NAMALWA (cell line): ENCODE measurements at regions not wholly inside any gene's neighbourhood (a gene's known extent, or its start where the extent isn't known, plus 50 kb on each side); places are given as distances from the start of the nearest gene placed in this dataset.
"Not testable (repeated sequence)": the region's sequence is repeated elsewhere in the genome, so short reads cannot be mapped to it uniquely, and the experiment has no call there.

Experiments used
- DNase-seq: peaks from one replicate; pipeline ENCODE4 v3.0.0-alpha.2; 2015; ENCODE audit warnings: low spot score

- DNase-seq = no peak
Observed at GRCh38 chrX:39226251-39226650, 425.0 kb downstream of the MID1IP1 start.

GRCh38 chrX:39227371-39227770 lies 426.1 kb downstream of the MID1IP1 start:
- no peak for DNase-seq

DNA sequence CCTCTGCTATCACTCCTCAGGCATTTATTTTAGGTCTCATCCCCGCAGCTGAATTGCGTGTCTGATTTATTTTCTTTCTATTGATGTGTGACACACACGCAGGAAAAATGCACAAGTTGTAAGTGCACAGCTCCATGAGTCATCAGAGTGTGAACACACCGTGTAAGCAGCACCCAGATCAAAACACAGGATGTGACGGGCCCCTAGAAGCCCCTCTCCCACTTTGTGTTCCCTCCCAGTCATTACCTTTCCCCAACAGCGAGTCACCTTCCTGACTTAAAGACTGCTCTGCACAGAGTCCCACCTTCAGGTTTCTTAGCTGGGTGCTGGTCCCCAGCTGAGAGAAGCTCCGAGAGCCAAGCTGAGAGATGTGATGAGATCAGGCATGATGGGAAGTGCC lies 436.7 kb downstream of the MID1IP1 start:
- no peak for DNase-seq

- DNase-seq = peak; percentile 50
Observed at GRCh38 chrX:39242187-39242586, 440.9 kb downstream of the MID1IP1 start.

DNA sequence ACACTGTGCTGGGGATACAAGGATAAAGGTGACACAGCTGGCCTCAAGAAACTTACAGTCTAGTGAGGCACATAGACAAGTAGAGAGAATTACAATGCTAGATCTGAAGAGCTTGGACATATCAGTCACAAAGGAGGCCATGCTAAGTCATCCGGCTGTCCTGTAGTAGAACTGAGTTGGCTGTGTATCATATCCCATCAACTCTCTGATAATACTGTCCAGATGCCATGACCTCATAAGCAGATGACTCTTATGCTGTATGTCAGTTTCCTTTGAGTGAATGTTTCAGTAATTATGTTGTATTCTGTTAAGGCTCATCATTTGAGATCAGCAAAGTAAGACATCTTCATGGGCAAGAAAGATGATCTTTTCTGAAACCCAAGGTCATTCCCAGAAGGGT lies 442.9 kb downstream of the MID1IP1 start:
- no peak for DNase-seq

GRCh38 chrX:39245024-39245423 lies 443.8 kb downstream of the MID1IP1 start:
- DNase-seq = no peak

GRCh38 chrX:39247536-39247935 lies 446.3 kb downstream of the MID1IP1 start:
- no peak for DNase-seq

DNA sequence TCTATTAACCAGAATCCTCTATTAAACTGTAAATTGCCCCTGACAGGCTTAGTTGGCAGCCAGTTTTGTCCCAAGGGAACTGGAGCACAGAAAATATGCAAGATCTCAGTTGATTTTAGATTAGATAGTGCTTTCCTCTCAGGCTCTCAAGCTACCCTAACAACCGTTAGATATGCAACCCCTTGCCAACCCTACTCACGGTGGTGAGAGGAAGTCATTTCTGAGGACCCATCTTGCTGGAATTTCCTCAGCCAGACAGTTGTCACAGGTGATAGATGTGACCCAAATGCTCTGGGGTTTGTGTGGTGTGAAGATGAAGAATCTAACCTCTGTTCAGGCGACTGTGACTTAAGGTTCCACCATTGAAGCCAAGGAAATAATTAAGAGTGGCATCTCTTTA lies 447.1 kb downstream of the MID1IP1 start:
- no peak for DNase-seq

DNA sequence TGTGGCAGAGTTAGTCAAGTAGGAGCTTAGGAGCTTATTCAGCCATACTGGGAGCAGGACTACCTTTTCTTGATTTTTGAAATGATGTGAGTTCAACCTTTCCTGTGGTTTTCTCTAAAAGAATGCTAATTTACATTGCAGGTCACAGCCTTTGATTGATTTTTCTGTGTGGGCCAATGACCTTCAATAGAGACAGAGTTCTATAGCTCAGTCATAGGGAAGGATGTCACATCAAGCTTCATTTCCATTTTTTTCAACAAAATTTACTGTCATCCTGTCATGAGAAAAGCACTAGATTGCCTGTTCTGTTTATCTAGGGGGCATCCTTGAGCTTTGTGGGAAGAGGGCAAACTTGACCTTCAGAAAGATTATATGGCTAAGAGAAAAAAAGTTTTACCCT lies 448.7 kb downstream of the MID1IP1 start:
- no peak for DNase-seq

DNA sequence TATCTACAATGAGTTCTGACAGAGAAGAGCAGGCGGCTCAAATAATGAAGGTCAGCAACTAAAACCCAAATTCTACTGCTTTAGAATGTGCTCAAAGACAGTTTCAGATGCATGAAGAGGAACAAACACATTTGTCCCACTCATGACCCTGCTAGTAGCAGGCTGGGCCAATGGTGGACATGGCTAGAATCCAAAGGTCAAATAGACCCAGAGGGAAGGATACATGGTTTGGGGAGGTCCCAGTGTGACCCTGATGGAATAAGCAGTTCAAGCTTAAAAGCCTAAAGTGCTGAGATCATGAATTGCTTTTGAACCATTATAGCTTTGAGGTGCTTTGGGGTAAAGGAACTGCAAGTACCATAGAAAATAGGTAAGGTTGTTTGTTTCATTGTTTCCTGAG lies 450.7 kb downstream of the MID1IP1 start:
- DNase-seq = no peak

DNA sequence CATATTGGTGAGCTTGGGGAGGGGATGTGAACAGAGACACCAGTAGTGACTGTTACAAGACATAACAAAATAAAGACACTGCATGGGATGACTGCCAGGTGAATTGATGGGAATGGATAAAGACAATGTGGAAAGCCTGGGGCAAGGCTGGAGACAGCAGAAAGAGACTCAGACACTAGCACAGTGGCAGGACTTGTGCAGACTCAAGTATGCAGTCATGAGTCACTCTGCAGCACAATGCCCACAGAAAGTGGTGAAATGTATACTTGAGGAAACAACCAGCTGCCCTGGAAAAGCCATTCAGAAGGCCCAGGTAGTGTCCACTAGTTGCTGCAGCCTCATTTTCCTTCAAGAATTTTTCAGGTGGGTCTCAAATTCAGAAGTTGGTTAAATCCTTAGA lies 452.3 kb downstream of the MID1IP1 start:
- no peak for DNase-seq

- no peak for DNase-seq
Observed at GRCh38 chrX:39258331-39258730, 457.1 kb downstream of the MID1IP1 start.

DNA sequence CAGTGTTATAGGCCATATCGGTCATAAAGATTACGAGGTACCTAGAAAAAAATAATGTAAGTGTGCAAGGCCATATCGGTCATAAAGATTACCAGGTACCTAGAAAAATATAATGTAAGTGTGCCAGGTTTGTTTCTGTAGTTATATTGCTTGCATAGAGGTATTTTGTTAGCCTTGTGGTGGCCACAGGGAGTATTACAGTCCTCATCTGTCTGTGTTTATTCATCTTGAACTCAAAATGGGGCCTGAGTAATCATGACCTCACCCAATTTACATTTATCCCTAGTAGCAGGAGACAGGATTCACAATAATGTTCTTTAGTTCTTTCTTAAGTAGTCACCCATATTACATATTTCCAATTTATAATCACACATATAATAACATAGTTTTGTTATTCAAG lies 459.7 kb downstream of the MID1IP1 start:
- no peak for DNase-seq

DNA sequence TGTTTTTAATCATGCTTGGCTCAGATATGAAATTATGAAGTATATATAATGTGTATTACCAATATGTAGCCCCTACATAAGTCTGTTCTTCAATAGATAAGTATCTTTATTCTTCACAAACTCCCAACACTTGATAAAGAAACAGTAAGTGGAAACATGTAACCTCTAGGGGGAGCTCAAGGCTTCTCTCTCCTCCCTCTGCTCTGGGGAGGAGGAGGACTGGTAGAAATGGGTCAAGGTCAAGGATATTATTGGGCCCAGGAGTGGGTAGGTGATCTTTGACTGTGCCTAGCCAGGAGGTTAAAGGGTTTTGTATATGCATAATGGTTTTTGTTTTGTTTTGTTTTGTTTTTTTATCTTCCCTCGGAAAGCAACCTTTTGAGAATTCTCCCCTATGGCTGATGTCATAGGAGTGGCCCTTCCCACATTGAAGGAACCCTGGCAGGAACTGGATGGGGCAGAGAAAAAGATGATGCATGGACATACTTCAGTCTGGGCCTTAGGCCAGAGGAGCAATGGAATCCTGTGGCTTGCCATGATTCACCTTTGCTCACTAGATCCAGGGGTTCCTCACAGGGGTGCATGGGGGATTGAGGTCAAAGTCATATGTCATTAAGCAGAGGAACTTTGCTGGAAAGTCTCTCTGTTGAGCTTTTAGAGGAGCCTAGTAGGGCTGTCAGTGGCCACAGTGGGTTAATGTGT lies 460.3 kb downstream of the MID1IP1 start:
- peak; percentile 63 for DNase-seq

GRCh38 chrX:39262641-39263040 lies 461.4 kb downstream of the MID1IP1 start:
- no peak for DNase-seq

DNA sequence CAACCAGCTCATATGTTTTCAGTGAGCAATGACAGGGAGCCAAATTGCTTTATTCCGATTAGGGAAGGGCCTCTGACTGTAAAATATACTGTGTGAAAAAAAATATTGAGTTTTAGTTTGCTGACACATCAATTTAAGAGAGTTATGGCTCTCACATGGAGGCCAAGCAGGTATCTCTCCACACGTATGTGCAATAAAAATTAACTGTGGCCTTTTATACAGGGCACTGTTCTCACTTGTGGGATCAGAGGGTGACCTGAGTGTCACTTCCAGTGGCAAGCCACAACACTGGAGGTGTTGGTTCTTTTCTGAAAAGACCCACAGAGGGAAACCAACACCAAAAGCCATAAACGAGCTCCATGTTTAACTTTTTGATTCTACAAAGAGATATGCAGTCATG lies 462.8 kb downstream of the MID1IP1 start:
- DNase-seq = no peak

DNA sequence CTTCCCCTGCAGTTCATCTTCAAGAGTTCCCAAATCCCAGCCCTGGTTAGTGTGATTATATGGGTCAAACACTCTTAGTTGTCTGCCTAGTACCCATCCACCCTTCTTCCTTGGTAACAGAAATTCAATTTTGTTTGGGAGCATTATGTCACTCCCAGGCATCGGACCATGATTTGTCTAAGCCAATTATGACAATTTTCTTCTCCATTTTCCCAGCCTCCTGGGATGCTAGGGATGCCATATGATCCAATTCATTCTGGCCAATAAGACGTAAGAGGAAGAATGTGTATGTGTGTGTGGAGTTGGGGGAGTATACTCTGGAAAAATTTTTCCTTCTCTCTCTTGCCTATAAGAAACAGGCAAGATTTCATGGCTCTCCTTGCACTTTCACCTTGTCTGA lies 465.9 kb downstream of the MID1IP1 start:
- no peak for DNase-seq

DNA sequence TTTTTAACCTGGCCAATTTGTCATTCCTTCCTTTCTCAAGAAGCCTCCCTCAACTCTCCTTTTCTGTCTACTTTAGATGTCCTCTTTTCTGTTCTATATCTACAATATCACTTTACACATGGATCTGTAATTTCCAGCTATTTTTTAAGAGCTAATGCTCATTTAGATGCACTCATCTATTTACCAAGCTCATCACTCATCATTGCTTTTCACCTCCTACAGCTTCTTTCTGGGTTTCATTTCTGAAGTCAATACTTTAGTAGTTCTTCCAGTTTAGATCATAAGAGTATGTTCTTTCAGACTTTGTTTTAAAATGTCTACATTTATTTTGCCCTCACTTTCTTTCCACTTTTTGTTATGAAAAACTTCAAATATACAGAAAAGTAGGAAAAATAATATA lies 466.9 kb downstream of the MID1IP1 start:
- DNase-seq = no peak

DNA sequence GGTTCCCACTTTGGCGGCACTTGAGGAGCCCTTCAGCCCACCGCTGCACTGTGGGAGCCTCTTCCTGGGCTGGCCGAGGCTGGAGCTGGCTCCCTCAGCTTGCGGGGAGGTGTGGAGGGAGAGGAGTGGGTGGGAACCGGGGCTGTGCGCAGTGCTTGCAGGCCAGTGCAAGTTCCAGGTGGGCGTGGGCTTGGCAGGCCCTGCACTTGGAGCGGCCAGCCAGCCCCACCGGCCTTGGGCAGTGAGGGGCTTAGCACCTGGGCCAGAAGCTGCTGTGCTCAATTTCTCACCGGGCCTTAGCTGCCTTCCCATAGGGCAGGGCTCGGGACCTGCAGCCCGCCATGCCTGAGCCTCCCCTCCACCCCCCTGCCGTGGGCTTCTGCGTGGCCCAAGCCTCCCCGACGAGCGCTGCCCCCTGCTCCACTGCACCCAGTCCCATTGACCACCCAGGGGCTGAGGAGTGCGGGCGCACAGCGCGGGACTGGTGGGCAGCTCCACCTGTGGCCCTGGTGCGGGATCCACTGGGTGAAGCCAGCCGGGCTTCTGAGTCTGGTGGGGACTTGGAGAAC lies 474.3 kb downstream of the MID1IP1 start:
- DNase-seq = no peak

- not testable (repeated sequence) for DNase-seq
Observed at GRCh38 chrX:39277685-39278390, 476.6 kb downstream of the MID1IP1 start.

DNA sequence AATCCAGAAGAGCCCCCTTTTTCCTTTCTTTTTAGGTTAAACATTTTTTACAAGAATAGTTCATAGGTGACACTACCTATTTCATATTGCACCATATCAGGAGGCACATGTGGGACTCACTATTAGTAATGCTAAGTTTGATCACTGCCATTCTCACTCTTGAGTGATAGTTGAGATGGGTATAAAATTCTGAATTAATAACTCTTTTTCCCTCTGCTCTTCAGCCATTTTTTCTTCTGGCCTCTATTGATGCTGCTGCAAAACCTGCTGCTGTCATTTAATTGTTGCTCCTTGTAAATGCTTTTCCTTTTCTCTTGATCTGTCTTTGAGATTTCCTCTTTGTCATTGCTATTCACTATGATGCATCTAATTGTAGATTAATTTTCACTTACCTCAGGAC lies 482.0 kb downstream of the MID1IP1 start:
- no peak for DNase-seq

DNA sequence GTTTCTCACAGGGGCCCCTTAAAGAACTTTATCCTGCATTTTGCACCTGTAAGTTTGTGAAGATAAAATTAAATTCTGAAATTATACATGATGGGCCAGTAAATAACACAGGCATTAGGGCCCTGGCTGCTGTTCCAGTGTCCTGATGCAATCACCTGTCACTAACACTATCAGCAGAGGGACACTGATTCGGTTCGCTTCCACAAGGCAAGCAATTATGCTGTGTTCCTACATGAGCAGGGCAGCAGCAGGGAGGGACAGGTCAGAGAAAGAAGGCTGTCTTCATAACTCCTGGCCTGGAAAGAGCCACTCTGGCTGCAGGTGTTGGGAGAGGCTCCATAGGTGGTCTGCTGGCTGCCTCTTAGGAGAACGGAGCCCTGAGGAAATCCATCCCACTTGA lies 487.3 kb downstream of the MID1IP1 start:
- no peak for DNase-seq

DNA sequence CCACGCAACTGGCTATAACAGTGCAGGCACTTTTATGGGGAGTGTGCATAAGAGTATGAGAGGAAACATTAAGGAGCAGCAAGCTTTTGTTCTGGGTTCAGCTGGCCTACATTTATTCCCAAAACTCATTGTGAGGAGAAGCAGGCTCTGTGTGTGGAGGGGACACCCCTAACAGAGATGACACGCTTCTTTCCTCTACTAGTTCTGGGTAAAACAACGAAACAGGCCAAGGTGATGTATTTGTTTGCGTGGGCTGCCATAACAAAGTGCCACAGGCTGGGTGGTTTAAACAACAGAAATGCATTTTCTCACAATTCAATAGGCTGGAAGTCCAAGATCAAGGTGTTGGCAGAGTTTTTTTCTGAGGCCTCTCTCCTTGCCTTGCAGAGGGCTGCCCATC lies 488.6 kb downstream of the MID1IP1 start:
- no peak for DNase-seq

GRCh38 chrX:39293203-39293602 lies 491.9 kb downstream of the MID1IP1 start:
- DNase-seq = no peak
